HEK293 (cell line): ENCODE measurements at regions not wholly inside any gene's neighbourhood (a gene's known extent, or its start where the extent isn't known, plus 50 kb on each side); places are given as distances from the start of the nearest gene placed in this dataset.

Experiments
- CTCF ChIA-PET: fragments of 350-600 bp; formaldehyde crosslinking; extraction: SDS; loops from one replicate; lab custom pipeline; 2021; ENCODE audit warnings: antibody characterized with exemption; lab: Yijun Ruan, JAX
- POLR2A ChIA-PET: fragments of 300-600 bp; formaldehyde crosslinking; extraction: SDS; loops from one replicate; lab custom pipeline; 2020; ENCODE audit warnings: antibody characterized with exemption, inconsistent platforms; lab: Yijun Ruan, JAX
- H3K27ac ChIP-seq: fragments of 200-500 bp; sonication (Bioruptor generic); 2 replicates; pipeline ENCODE4 v1.5.1; 2014; ENCODE audit warnings: low read depth, low read length, control low read depth, inconsistent platforms; ENCODE audit errors: extremely low read depth
- H3K36me3 ChIP-seq, 2 experiments: fragments of 200-500 bp in 1 of 2; sonication (Bioruptor generic) in 1 of 2; 1 replicate in 1 of 2; 2 replicates in 1 of 2; pipeline ENCODE4 v1.5.1; 2014 to 2017; ENCODE audit warnings: inconsistent platforms in 2 of 2, low read length in 2 of 2; ENCODE audit not compliant: control insufficient read depth in 2 of 2, insufficient read depth in 1 of 2
- H3K4me1 ChIP-seq: fragments of 200-500 bp; sonication (Bioruptor generic); 2 replicates; pipeline ENCODE4 v1.5.1; 2014; ENCODE audit warnings: mild to moderate bottlenecking, low read length, inconsistent platforms; ENCODE audit not compliant: control insufficient read depth, insufficient read depth
- H3K4me3 ChIP-seq: 2 replicates; pipeline ENCODE4 v1.5.1; 2011; ENCODE audit warnings: low read depth, mild to moderate bottlenecking, control low read depth, low read length, moderate library complexity
- H3K9me3 ChIP-seq: fragments of 200-500 bp; sonication (Bioruptor generic); 2 replicates; pipeline ENCODE4 v1.5.1; 2014; ENCODE audit warnings: low read depth, low read length, inconsistent platforms; ENCODE audit not compliant: control insufficient read depth, insufficient read depth
- BCL11B ChIP-seq: fragments of 450-650 bp; formaldehyde crosslinking; IDR thresholded peaks from 2 replicates; pipeline ENCODE4 v1.5.1; 2016; ENCODE audit warnings: low read depth, missing biosample characterization, missing genetic modification characterization
- OSR2 ChIP-seq: fragments of 450-650 bp; formaldehyde crosslinking; IDR thresholded peaks from 2 replicates; pipeline ENCODE4 v1.5.1; 2016; ENCODE audit warnings: missing biosample characterization, missing genetic modification characterization
- SP2 ChIP-seq: fragments of 450-650 bp; formaldehyde crosslinking; IDR thresholded peaks from 2 replicates; pipeline ENCODE4 v1.5.1; 2016; ENCODE audit warnings: missing biosample characterization, missing genetic modification characterization
- ZEB2 ChIP-seq: fragments of 450-650 bp; formaldehyde crosslinking; IDR thresholded peaks from 2 replicates; pipeline ENCODE4 v1.5.1; 2016; ENCODE audit warnings: missing biosample characterization, missing genetic modification characterization
- ZNF214 ChIP-seq: fragments of 450-650 bp; formaldehyde crosslinking; IDR thresholded peaks from 2 replicates; pipeline ENCODE4 v1.5.1; 2017; ENCODE audit warnings: missing biosample characterization, mild to moderate bottlenecking, missing genetic modification characterization, borderline replicate concordance
- ZNF26 ChIP-seq: fragments of 450-650 bp; formaldehyde crosslinking; IDR thresholded peaks from 2 replicates; pipeline ENCODE4 v1.5.1; 2016; ENCODE audit warnings: missing biosample characterization, missing genetic modification characterization
- ZNF266 ChIP-seq: fragments of 450-650 bp; formaldehyde crosslinking; IDR thresholded peaks from 2 replicates; pipeline ENCODE4 v1.5.1; 2016; ENCODE audit warnings: missing biosample characterization, missing genetic modification characterization, low read depth
- ZNF341 ChIP-seq: fragments of 450-650 bp; formaldehyde crosslinking; IDR thresholded peaks from 2 replicates; pipeline ENCODE4; 2016; ENCODE audit warnings: low read depth, missing biosample characterization, missing genetic modification characterization
- ZNF391 ChIP-seq: fragments of 450-650 bp; formaldehyde crosslinking; IDR thresholded peaks from 2 replicates; pipeline ENCODE4 v1.5.1; 2016; ENCODE audit warnings: low read depth, missing biosample characterization, missing genetic modification characterization, borderline replicate concordance
- ZNF394 ChIP-seq: fragments of 450-650 bp; formaldehyde crosslinking; IDR thresholded peaks from 2 replicates; pipeline ENCODE4 v1.5.1; 2016; ENCODE audit warnings: missing biosample characterization, missing genetic modification characterization, mild to moderate bottlenecking, moderate library complexity, borderline replicate concordance
- ZNF404 ChIP-seq: fragments of 450-650 bp; formaldehyde crosslinking; IDR thresholded peaks from 2 replicates; pipeline ENCODE4 v1.5.1; 2017; ENCODE audit warnings: missing biosample characterization, missing genetic modification characterization
- ZNF549 ChIP-seq: fragments of 450-650 bp; IDR thresholded peaks from 2 replicates; pipeline ENCODE4 v1.5.1; 2018; ENCODE audit warnings: missing biosample characterization, missing genetic modification characterization, mild to moderate bottlenecking, inconsistent platforms, moderate library complexity
- ZNF560 ChIP-seq: fragments of 450-650 bp; formaldehyde crosslinking; IDR thresholded peaks from 2 replicates; pipeline ENCODE4 v1.5.1; 2017; ENCODE audit warnings: missing biosample characterization, missing genetic modification characterization, borderline replicate concordance
- ZNF621 ChIP-seq: fragments of 450-650 bp; formaldehyde crosslinking; IDR thresholded peaks from 2 replicates; pipeline ENCODE4 v1.5.1; 2017; ENCODE audit warnings: missing biosample characterization, missing genetic modification characterization
- ZNF629 ChIP-seq: fragments of 450-650 bp; formaldehyde crosslinking; IDR thresholded peaks from 2 replicates; pipeline ENCODE4 v1.5.1; 2017; ENCODE audit warnings: missing biosample characterization, missing genetic modification characterization
- ZNF654 ChIP-seq: fragments of 450-650 bp; formaldehyde crosslinking; IDR thresholded peaks from 2 replicates; pipeline ENCODE4 v1.5.1; 2016; ENCODE audit warnings: low read depth, missing biosample characterization, missing genetic modification characterization
- ZNF701 ChIP-seq: fragments of 450-650 bp; formaldehyde crosslinking; IDR thresholded peaks from 2 replicates; pipeline ENCODE4 v1.5.1; 2016; ENCODE audit warnings: missing biosample characterization, missing genetic modification characterization
- TF ChIP-seq, protein P1 (sequence below): fragments of 450-650 bp; formaldehyde crosslinking; IDR thresholded peaks from 2 replicates; pipeline ENCODE4 v1.5.1; 2016; ENCODE audit warnings: missing biosample characterization, missing genetic modification characterization
- TF ChIP-seq, protein P2 (sequence below): fragments of 450-650 bp; formaldehyde crosslinking; IDR thresholded peaks from 2 replicates; pipeline ENCODE4 v1.5.1; 2016; ENCODE audit warnings: missing biosample characterization, missing genetic modification characterization
- TF ChIP-seq, protein P3 (sequence below): fragments of 450-650 bp; formaldehyde crosslinking; IDR thresholded peaks from 2 replicates; pipeline ENCODE4 v1.5.1; 2017; ENCODE audit warnings: missing biosample characterization, mild to moderate bottlenecking, missing genetic modification characterization, moderate library complexity

DNA sequence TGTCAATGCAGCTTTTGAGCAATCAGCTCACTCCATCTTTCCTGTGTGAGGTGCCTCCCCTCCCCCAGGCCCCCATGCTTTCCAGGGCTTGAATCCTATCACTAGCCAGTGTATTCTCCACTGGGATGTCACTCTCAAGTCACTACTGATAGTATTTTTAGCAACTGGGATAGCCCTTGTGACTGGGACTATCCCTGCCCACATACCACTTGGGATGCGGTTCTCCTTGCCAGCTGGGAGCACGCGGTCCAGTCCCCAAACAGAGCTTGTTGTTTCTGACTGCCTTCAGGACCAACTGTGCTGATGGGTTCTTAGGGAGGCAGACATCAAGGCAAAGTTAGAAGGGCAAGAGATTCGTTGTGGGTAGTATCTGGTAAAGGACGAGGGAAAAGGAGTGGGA lies 134.9 kb downstream of the FAM161A start:
- no peak for TF ChIP-seq ZNF404 (tag by site-specific recombination)
- TF ChIP-seq ZEB2 (tag by site-specific recombination): no peak
- TF ChIP-seq ZNF701 (tag by site-specific recombination): no peak
- no peak for TF ChIP-seq ZNF560
- TF ChIP-seq ZNF391 (tag by site-specific recombination): no peak
- TF ChIP-seq ZNF629: no peak
- TF ChIP-seq OSR2 (tag by site-specific recombination): no peak
- TF ChIP-seq ZNF341: no peak
- TF ChIP-seq ZNF549 (tag by site-specific recombination): no peak
- TF ChIP-seq ZNF26 (tag by site-specific recombination): no peak
- no peak for TF ChIP-seq ZNF266 (tag by site-specific recombination)
- TF ChIP-seq SP2 (tag by site-specific recombination): no peak
- TF ChIP-seq, protein P1, sequence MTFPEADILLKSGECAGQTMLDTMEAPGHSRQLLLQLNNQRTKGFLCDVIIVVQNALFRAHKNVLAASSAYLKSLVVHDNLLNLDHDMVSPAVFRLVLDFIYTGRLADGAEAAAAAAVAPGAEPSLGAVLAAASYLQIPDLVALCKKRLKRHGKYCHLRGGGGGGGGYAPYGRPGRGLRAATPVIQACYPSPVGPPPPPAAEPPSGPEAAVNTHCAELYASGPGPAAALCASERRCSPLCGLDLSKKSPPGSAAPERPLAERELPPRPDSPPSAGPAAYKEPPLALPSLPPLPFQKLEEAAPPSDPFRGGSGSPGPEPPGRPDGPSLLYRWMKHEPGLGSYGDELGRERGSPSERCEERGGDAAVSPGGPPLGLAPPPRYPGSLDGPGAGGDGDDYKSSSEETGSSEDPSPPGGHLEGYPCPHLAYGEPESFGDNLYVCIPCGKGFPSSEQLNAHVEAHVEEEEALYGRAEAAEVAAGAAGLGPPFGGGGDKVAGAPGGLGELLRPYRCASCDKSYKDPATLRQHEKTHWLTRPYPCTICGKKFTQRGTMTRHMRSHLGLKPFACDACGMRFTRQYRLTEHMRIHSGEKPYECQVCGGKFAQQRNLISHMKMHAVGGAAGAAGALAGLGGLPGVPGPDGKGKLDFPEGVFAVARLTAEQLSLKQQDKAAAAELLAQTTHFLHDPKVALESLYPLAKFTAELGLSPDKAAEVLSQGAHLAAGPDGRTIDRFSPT (tag by site-specific recombination): no peak
- no peak for TF ChIP-seq BCL11B (tag by site-specific recombination)
- TF ChIP-seq ZNF621 (tag by site-specific recombination): no peak
- Histone ChIP-seq H3K4me1 (no peaks in the 10 kb centered on the region), H3K27ac (no peak overlapping the region), H3K9me3 (no peaks in the 10 kb centered on the region), H3K36me3 (no peaks in the 10 kb centered on the region), H3K4me3 (no peak overlapping the region)
- ChIA-PET POLR2A (no interaction called here), CTCF (interaction anchor here (1.4 kb wide), 1 partner anchor 9 kb away, joined by 4 read pairs; no protein-coding TSS in a partner anchor)

- TF ChIP-seq, protein P2, sequence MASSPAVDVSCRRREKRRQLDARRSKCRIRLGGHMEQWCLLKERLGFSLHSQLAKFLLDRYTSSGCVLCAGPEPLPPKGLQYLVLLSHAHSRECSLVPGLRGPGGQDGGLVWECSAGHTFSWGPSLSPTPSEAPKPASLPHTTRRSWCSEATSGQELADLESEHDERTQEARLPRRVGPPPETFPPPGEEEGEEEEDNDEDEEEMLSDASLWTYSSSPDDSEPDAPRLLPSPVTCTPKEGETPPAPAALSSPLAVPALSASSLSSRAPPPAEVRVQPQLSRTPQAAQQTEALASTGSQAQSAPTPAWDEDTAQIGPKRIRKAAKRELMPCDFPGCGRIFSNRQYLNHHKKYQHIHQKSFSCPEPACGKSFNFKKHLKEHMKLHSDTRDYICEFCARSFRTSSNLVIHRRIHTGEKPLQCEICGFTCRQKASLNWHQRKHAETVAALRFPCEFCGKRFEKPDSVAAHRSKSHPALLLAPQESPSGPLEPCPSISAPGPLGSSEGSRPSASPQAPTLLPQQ (tag by site-specific recombination): no peak
- TF ChIP-seq ZNF391 (tag by site-specific recombination): no peak
- TF ChIP-seq, protein P3, sequence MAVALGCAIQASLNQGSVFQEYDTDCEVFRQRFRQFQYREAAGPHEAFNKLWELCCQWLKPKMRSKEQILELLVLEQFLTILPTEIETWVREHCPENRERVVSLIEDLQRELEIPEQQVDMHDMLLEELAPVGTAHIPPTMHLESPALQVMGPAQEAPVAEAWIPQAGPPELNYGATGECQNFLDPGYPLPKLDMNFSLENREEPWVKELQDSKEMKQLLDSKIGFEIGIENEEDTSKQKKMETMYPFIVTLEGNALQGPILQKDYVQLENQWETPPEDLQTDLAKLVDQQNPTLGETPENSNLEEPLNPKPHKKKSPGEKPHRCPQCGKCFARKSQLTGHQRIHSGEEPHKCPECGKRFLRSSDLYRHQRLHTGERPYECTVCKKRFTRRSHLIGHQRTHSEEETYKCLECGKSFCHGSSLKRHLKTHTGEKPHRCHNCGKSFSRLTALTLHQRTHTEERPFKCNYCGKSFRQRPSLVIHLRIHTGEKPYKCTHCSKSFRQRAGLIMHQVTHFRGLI (tag by site-specific recombination): no peak
- TF ChIP-seq ZNF394 (tag by site-specific recombination): no peak
- no peak for TF ChIP-seq ZNF214 (tag by site-specific recombination)
- no peak for TF ChIP-seq ZNF654
- no peaks in the 10 kb centered on the region for H3K9me3 ChIP-seq
- H3K4me1 ChIP-seq: no peaks in the 10 kb centered on the region
- no peak overlapping the region for H3K27ac ChIP-seq
- H3K4me3 ChIP-seq: no peak overlapping the region
- H3K36me3 ChIP-seq: no peaks in the 10 kb centered on the region
- ChIA-PET CTCF (interaction anchor here (1.1 kb wide), 1 partner anchor 7 kb away, joined by 3 read pairs; no protein-coding TSS in a partner anchor), POLR2A (no interaction called here)
These were observed 138.4 kb downstream of the FAM161A start for GRCh38 chr2:61715506-61715905.
